ENCODE measurements at regions not wholly inside any gene's neighbourhood (a gene's known extent, or its start where the extent isn't known, plus 50 kb on each side); places are given as distances from the start of the nearest gene placed in this dataset.

DNA sequence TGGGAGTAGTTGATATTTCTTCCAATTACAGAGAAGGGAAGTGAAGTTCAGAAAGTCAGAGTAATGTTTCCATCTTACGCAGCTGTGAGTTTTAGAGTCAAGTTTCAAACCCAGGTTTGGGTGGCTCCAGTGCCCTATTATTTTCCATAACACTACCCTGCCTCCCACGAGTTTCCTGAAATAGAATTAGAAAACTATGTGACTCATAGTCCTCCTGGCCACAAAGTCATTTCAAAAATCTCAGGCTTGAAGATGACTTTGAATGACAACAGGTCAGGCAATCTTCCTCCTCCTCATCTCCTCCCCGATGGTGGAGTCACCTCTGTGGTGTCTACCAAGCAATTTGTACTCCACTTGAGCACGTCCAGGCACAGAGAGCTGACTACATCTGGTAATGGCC lies 212.3 kb upstream of the TRIB2 start:
- DNase-seq (ENCODE audit: insufficient read length, low spot score) (no peak), FAIRE-seq (no peak)
- TF ChIP-seq, protein P1, sequence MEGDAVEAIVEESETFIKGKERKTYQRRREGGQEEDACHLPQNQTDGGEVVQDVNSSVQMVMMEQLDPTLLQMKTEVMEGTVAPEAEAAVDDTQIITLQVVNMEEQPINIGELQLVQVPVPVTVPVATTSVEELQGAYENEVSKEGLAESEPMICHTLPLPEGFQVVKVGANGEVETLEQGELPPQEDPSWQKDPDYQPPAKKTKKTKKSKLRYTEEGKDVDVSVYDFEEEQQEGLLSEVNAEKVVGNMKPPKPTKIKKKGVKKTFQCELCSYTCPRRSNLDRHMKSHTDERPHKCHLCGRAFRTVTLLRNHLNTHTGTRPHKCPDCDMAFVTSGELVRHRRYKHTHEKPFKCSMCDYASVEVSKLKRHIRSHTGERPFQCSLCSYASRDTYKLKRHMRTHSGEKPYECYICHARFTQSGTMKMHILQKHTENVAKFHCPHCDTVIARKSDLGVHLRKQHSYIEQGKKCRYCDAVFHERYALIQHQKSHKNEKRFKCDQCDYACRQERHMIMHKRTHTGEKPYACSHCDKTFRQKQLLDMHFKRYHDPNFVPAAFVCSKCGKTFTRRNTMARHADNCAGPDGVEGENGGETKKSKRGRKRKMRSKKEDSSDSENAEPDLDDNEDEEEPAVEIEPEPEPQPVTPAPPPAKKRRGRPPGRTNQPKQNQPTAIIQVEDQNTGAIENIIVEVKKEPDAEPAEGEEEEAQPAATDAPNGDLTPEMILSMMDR (IDR thresholded peaks at IDR 0.05; ENCODE audit: insufficient read depth, missing control alignments), result no peak

DNA sequence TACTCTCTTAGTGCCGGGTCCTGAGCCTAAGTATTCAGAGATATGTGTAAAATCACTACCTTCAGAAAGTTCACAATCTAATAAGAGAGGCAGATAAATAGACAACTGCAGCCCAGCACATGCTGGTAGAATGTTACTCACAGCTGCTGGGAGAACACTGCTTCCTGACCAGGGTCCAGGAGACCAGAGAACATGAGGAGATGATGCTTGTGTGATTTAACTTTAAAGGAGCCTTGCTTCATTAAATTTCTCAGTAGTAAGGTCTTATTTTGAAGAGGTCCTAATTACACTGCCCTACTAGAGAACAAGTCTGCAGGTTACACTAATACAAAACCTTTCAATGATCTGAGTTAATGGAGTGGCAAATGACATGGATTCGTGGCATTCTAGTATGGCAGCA lies 209.9 kb upstream of the TRIB2 start:
- TF ChIP-seq, protein P1 (IDR thresholded peaks at IDR 0.05; ENCODE audit: insufficient read depth, missing control alignments), result no peak
- no peak for DNase-seq (ENCODE audit: insufficient read length, low spot score)
- no peak for FAIRE-seq

DNA sequence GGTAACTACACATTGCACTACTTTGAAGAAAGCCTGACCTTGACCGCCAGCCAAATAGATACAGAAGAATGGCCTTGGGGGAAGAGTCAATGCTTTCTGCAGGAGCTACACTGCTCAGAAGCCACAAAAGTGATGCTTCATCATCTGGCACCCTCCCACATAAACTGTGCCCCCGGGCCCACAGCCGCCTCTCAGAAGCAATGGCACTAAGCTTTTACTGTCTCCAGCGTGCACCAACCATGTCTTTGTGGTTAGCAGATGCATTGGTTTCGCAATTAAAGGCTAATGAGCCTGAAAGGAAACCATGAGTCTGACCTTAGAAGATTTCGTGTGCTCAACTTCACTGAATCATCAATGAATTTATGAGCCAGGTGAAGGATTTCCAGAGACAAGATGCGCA lies 209.4 kb upstream of the TRIB2 start:
- TF ChIP-seq, protein P1 (IDR thresholded peaks at IDR 0.05; ENCODE audit: insufficient read depth, missing control alignments), result no peak
- no peak for DNase-seq (ENCODE audit: insufficient read length, low spot score)
- FAIRE-seq, result no peak

DNA sequence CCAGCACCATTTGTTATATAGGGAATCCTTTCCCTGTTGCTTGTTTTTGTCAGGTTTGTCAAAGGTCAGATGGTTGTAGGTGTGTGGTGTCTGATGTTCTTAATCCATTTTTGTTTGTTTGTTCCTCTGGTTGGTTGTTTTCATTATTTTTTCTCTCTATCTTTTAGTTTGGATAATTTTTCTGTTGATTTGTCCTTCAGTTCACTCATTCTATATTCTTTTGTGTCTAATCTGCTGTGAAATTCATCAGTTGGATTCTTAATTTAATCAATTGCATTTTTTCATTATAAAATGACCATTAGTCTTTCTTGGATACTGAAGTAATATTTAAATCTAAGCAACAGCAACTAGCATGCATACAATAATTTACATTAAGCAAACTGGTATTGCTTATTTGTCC lies 206.7 kb upstream of the TRIB2 start:
- TF ChIP-seq, protein P1 (IDR thresholded peaks at IDR 0.05; ENCODE audit: insufficient read depth, missing control alignments), result no peak
- no peak for FAIRE-seq
- no peak for DNase-seq (ENCODE audit: insufficient read length, low spot score)

DNA sequence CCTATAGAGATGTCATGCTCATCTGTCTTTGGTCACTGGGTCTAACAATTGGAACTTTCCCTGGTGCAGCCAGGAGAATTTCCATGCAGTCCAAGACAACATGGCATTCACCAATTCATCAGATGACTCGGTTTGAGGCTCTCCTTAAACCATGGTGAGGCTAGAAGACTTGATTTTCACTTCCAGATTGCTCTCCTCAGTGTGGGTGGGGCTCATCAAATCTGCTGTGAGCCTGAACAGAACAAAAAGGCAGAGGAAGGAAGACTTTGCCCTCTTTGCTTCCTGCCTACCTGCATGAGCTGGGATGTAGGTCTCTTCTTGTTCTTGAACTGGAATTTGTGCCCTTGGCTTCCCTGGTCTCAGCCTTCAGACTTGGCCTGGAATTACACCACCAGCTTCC lies 203.4 kb upstream of the TRIB2 start:
- no peak for DNase-seq (ENCODE audit: insufficient read length, low spot score)
- no peak for FAIRE-seq
- TF ChIP-seq, protein P1 (IDR thresholded peaks at IDR 0.05; ENCODE audit: insufficient read depth, missing control alignments), result no peak

DNA sequence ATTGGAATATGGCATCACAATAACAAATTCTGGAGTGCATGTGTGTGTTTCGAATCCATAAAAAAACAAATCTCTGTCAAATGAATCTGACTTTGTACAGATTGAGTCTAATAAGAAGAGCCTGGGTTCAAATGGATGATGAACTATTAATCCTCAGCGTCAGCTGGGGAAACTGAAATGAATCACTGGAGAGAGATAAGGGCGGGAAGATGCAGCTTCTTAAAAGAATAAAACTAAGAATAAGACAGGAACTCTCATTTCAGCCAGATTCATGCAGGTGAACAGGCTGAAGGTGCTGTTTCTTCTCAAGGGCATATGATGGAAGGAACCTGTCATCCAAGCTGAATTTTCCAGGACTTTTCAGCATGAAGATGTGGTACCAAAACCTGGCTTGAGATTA lies 202.6 kb upstream of the TRIB2 start:
- DNase-seq (ENCODE audit: insufficient read length, low spot score), result no peak
- TF ChIP-seq, protein P1 (IDR thresholded peaks at IDR 0.05; ENCODE audit: insufficient read depth, missing control alignments), result no peak

DNA sequence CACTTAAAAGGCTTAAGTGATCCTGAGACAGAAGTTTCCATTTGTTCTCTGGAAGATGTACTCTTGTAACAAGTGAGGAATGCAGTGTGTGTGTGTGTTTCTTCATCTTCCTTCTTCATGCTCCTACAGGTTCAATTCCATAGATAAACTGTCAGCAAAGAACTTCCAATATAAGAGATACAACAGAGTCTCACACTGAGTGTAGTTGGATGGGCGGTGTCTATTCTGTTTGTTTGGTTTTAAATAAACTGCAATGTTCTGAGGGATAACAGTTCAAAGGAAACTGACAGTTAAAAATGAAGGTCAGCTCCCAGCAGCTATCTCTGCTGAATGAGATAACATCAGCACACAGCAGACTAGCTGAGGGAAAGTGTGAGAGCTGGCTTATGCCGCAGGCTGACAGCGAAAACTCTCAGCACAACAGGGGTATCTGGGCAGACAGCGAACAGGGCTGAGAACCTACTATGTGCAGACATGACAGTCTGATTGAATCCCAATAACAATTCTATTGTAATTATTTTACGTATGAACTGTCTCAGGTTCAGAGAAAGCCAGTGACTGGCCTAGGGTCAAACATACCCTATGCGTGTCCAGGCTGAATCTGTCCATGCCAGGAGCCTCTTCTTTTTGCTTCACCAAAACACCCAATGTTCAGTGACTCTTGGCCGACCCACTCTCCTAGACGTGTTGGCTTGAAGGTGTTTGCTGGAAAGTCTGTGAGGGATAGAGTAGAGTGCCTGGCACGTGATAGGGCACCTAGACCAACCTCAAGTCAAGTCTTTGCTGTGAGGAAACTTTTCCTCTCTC lies 201.9 kb upstream of the TRIB2 start:
- TF ChIP-seq, protein P1 (IDR thresholded peaks at IDR 0.05; ENCODE audit: insufficient read depth, missing control alignments), result no peak
- DNase-seq (ENCODE audit: insufficient read length, low spot score) (no peak), FAIRE-seq (no peak)

More for the DNA sequence above, 202.6 kb upstream of the TRIB2 start:
- FAIRE-seq, result no peak
